Neural cell (in vitro differentiated cells): ENCODE measurements at regions not wholly inside any gene's neighbourhood (a gene's known extent, or its start where the extent isn't known, plus 50 kb on each side); places are given as distances from the start of the nearest gene placed in this dataset.

Experiments
- H2AFZ ChIP-seq: fragments of 200-600, 300-800 bp; sonication (generic), shearing (Covaris generic); 2 replicates; pipeline ENCODE4 v1.6.0; 2014; ENCODE audit warnings: low read depth, mild to moderate bottlenecking, antibody characterized with exemption, low read length, moderate library complexity
- H3F3A ChIP-seq: fragments of 200-600 bp; shearing (Covaris generic); 2 replicates; pipeline ENCODE4 v1.6.1; 2016; ENCODE audit warnings: mild to moderate bottlenecking, moderate library complexity, mixed read lengths, antibody characterized with exemption, low read length; ENCODE audit not compliant: insufficient read depth, poor library complexity, severe bottlenecking
- H3K27ac ChIP-seq: fragments of 200-600, 300-800 bp; sonication (generic), shearing (Covaris generic); 2 replicates; pipeline ENCODE4 v1.5.1; 2014; ENCODE audit warnings: mild to moderate bottlenecking, low read length, moderate library complexity
- H3K27me3 ChIP-seq: fragments of 300-800, 200-600 bp; sonication (generic), shearing (Covaris generic); 2 replicates; pipeline ENCODE4 v1.6.0; 2014; ENCODE audit warnings: mild to moderate bottlenecking, low read depth, low read length, moderate library complexity; ENCODE audit not compliant: insufficient read depth
- H3K36me3 ChIP-seq: fragments of 300-800, 200-600 bp; sonication (generic), shearing (Covaris generic); 2 replicates; pipeline ENCODE4 v1.5.1; 2014; ENCODE audit warnings: mild to moderate bottlenecking, antibody characterized with exemption, low read length, moderate library complexity; ENCODE audit not compliant: insufficient read depth
- H3K4me2 ChIP-seq: fragments of 300-800, 200-600 bp; sonication (generic), shearing (Covaris generic); 2 replicates; pipeline ENCODE4 v1.6.0; 2014; ENCODE audit warnings: mild to moderate bottlenecking, low read length
- H3K4me3 ChIP-seq: fragments of 300-800, 200-600 bp; sonication (generic), shearing (Covaris generic); 2 replicates; pipeline ENCODE4 v1.5.1; 2014; ENCODE audit warnings: mild to moderate bottlenecking, low read length, moderate library complexity
- H3K79me2 ChIP-seq: fragments of 200-600 bp; shearing (Covaris generic); replicated peaks from 2 replicates; pipeline ENCODE4 v1.6.0; 2014; ENCODE audit warnings: mild to moderate bottlenecking, low read length, moderate library complexity; ENCODE audit not compliant: insufficient read depth
- H3K9ac ChIP-seq: fragments of 300-800, 200-600 bp; sonication (generic), shearing (Covaris generic); 2 replicates; pipeline ENCODE4 v1.6.1; 2016; ENCODE audit warnings: mild to moderate bottlenecking, low read length, mixed read lengths
- H3K9me2 ChIP-seq: fragments of 200-600 bp; shearing (Covaris generic); 2 replicates; pipeline ENCODE4 v1.6.1; 2016; ENCODE audit warnings: mild to moderate bottlenecking, low read length, mixed read lengths; ENCODE audit not compliant: insufficient read depth
- H3K9me3 ChIP-seq: fragments of 200-600, 300-800 bp; sonication (generic), shearing (Covaris generic); 2 replicates; pipeline ENCODE4 v1.6.1; 2016; ENCODE audit warnings: mild to moderate bottlenecking, mixed run types, low read length, moderate library complexity, mixed read lengths
- H4K20me1 ChIP-seq: fragments of 200-600 bp; shearing (Covaris generic); 2 replicates; pipeline ENCODE4 v1.6.1; 2016; ENCODE audit warnings: mild to moderate bottlenecking, mixed run types; ENCODE audit not compliant: insufficient read depth
- CTCF ChIP-seq: fragments of 450-650 bp; IDR thresholded peaks from 2 replicates; pipeline ENCODE4 v1.5.1; 2014; ENCODE audit warnings: antibody characterized with exemption, mild to moderate bottlenecking, moderate library complexity; ENCODE audit not compliant: poor library complexity, severe bottlenecking
- EP300 ChIP-seq: fragments of 450-650 bp; conservative IDR thresholded peaks from 2 replicates; pipeline ENCODE4 v1.6.1; 2014; ENCODE audit warnings: antibody characterized with exemption, mild to moderate bottlenecking, moderate library complexity; ENCODE audit not compliant: poor library complexity, severe bottlenecking
- EZH2 ChIP-seq: fragments of 200-600, 300-800 bp; shearing (Covaris generic), sonication (generic); IDR thresholded peaks from 2 replicates; pipeline ENCODE4 v1.6.1; 2014; ENCODE audit warnings: antibody characterized with exemption, low read length, borderline replicate concordance, mild to moderate bottlenecking; ENCODE audit not compliant: insufficient read depth, poor library complexity, severe bottlenecking
- MXI1 ChIP-seq: fragments of 450-650 bp; conservative IDR thresholded peaks from 2 replicates; pipeline ENCODE4 v1.6.1; 2014; ENCODE audit warnings: antibody characterized with exemption, mild to moderate bottlenecking; ENCODE audit not compliant: poor library complexity, severe bottlenecking
- POLR2AphosphoS5 ChIP-seq: IDR thresholded peaks from 2 replicates; pipeline ENCODE4 v1.6.1; 2012
- RAD21 ChIP-seq: fragments of 450-650 bp; conservative IDR thresholded peaks from 2 replicates; pipeline ENCODE4 v1.6.1; 2014; ENCODE audit warnings: antibody characterized with exemption, mild to moderate bottlenecking, moderate library complexity
- REST ChIP-seq: IDR thresholded peaks from 2 replicates; pipeline ENCODE4 v1.6.1; 2012; ENCODE audit warnings: borderline replicate concordance
- SMC3 ChIP-seq: fragments of 450-650 bp; conservative IDR thresholded peaks from 2 replicates; pipeline ENCODE4 v1.6.1; 2014; ENCODE audit warnings: antibody characterized with exemption, mild to moderate bottlenecking, moderate library complexity; ENCODE audit not compliant: poor library complexity
- TAF1 ChIP-seq: IDR thresholded peaks from 2 replicates; pipeline ENCODE4 v1.6.1; 2012; ENCODE audit warnings: low read depth

GRCh38 chr12:116453631-116454030 is 105.5 kb upstream of the MAP1LC3B2 start:
- H3K36me3 ChIP-seq: no peaks in the 10 kb centered on the region

GRCh38 chr12:116454076-116454475 is 105.1 kb upstream of the MAP1LC3B2 start:
- Histone ChIP-seq H3K9me2 (no peaks in the 10 kb centered on the region), H3K4me3 (no peak overlapping the region), H4K20me1 (no peaks in the 10 kb centered on the region), H3K4me2 (no peak overlapping the region), H3K27ac (no peak overlapping the region), H2AFZ (no peak overlapping the region), H3F3A (no peaks in the 10 kb centered on the region), H3K36me3 (no peaks in the 10 kb centered on the region), H3K9me3 (no peaks in the 10 kb centered on the region), H3K27me3 (no peaks in the 10 kb centered on the region), H3K79me2 (no peaks in the 10 kb centered on the region), H3K9ac (no peak overlapping the region)
- TF ChIP-seq SMC3 (no peak), TAF1 (no peak), POLR2AphosphoS5 (no peak), RAD21 (no peak), REST (no peak), MXI1 (no peak), EZH2 (no peak), CTCF (no peak), EP300 (no peak)

More at GRCh38 chr12:116453631-116454030, 105.5 kb upstream of the MAP1LC3B2 start:
- H3K9me2 ChIP-seq: no peaks in the 10 kb centered on the region
- no peaks in the 10 kb centered on the region for H3K79me2 ChIP-seq
- no peaks in the 10 kb centered on the region for H4K20me1 ChIP-seq
- H2AFZ ChIP-seq: no peak overlapping the region
- H3K9me3 ChIP-seq: no peaks in the 10 kb centered on the region
- H3K9ac ChIP-seq: no peak overlapping the region
- H3K27me3 ChIP-seq: no peaks in the 10 kb centered on the region
- no peak for TF ChIP-seq EZH2
- TF ChIP-seq CTCF: no peak
- no peak overlapping the region for H3K4me2 ChIP-seq
- no peak overlapping the region for H3K4me3 ChIP-seq
- no peaks in the 10 kb centered on the region for H3F3A ChIP-seq
- no peak overlapping the region for H3K27ac ChIP-seq
